ENCODE measurements at regions not wholly inside any gene's neighbourhood (a gene's known extent, or its start where the extent isn't known, plus 50 kb on each side); places are given as distances from the start of the nearest gene placed in this dataset.
"Not testable (repeated sequence)": the region's sequence is repeated elsewhere in the genome, so short reads cannot be mapped to it uniquely, and the experiment has no call there.

DNA sequence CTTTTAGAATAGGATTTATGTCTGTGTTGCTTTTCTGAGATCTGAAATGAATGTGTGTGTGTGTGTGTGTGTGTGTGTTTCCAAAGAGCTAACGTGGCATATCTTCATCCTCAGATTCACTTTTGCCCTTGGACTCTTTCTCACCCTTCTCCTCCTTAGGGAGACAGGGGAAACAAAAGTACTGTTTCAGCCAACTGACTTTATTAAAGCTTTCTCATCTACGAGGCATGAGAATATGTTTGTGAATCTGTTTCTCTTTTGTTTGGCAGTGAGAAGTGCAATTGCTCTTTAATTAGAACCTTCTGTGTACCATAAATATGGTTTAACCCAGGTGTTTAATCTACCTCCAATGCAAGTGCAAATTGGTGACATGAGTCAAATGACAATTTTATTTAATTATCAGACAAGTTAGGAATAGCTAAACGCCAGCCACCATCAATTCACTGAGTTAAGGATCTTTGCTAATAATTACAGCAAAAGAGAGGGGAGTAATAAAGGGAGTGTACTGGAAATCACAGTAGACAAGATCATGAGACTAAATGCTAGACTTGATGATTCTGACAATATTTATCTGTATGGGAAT, 186.4 kb upstream of the COL3A1 start:
- Histone ChIP-seq H3K27me3 (replicated peaks; ENCODE audit: control insufficient read depth, insufficient read depth, low read length) (no peaks in the 10 kb centered on the region), H3K9me3 (no peaks in the 10 kb centered on the region), H3K4me1 (peaks cover 15% of the 10 kb centered on the region), H3K36me3 (ENCODE audit: control insufficient read depth, insufficient read depth, low read length) (no peaks in the 10 kb centered on the region), H3K4me3 (ENCODE audit: low read depth, low read length) (no peak overlapping the region)
- POLR2A ChIA-PET = no interaction called here
- peaks cover 10% of the 10 kb centered on the region for H3K9me3 Mint-ChIP-seq (ENCODE audit: unreplicated experiment)
- H3K4me1 Mint-ChIP-seq (ENCODE audit: low read depth, unreplicated experiment) = peaks cover 28% of the 10 kb centered on the region
- TF ChIP-seq, protein P1, sequence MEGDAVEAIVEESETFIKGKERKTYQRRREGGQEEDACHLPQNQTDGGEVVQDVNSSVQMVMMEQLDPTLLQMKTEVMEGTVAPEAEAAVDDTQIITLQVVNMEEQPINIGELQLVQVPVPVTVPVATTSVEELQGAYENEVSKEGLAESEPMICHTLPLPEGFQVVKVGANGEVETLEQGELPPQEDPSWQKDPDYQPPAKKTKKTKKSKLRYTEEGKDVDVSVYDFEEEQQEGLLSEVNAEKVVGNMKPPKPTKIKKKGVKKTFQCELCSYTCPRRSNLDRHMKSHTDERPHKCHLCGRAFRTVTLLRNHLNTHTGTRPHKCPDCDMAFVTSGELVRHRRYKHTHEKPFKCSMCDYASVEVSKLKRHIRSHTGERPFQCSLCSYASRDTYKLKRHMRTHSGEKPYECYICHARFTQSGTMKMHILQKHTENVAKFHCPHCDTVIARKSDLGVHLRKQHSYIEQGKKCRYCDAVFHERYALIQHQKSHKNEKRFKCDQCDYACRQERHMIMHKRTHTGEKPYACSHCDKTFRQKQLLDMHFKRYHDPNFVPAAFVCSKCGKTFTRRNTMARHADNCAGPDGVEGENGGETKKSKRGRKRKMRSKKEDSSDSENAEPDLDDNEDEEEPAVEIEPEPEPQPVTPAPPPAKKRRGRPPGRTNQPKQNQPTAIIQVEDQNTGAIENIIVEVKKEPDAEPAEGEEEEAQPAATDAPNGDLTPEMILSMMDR (IDR thresholded peaks at IDR 0.05; ENCODE audit: insufficient read depth in 1 of 2, low read depth in 1 of 2, low read length in 1 of 2, severe bottlenecking in 1 of 2, unreplicated experiment in 1 of 2) = no peak
- no peak overlapping the region for H3K4me3 Mint-ChIP-seq (ENCODE audit: unreplicated experiment)
- intact Hi-C loops (cut with micrococcal nuclease; ENCODE audit: unreplicated experiment) = no loop called here
- CTCF ChIA-PET = no interaction called here
- H3K36me3 Mint-ChIP-seq (ENCODE audit: insufficient read depth, unreplicated experiment) = no peaks in the 10 kb centered on the region
- no TSS peak for BruUV-seq (replicated peaks)
- no peaks in the 10 kb centered on the region for H3K27me3 Mint-ChIP-seq (ENCODE audit: insufficient read depth, unreplicated experiment)
- DNase-seq = no peak
- peak overlapping the region; percentile 79 for H3K27ac Mint-ChIP-seq (ENCODE audit: unreplicated experiment)

DNA sequence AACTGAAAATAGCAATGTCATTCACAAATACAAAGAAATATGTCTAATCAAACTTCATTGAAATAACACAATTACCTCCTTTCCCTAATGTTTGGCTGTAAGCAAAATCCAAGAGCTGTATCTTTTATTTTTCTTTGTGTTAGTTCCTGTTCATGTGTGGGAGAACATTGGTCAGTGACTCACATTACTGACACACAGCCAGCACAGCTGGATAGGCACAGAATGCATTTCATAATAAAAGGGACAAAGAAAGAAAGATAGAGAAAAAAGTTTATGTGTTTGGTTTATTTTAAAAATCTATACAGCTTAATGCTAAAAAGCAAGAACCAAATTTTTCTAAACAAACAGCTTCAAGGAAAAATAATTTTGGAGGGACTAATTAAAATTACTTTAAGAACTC, 185.6 kb upstream of the COL3A1 start:
- POLR2A ChIA-PET = no interaction called here
- Mint-ChIP-seq H3K4me1 (ENCODE audit: low read depth, unreplicated experiment) (peaks cover 28% of the 10 kb centered on the region), H3K9me3 (ENCODE audit: unreplicated experiment) (peaks cover 10% of the 10 kb centered on the region), H3K27me3 (ENCODE audit: insufficient read depth, unreplicated experiment) (no peaks in the 10 kb centered on the region), H3K27ac (ENCODE audit: unreplicated experiment) (no peak overlapping the region), H3K36me3 (ENCODE audit: insufficient read depth, unreplicated experiment) (no peaks in the 10 kb centered on the region), H3K4me3 (ENCODE audit: unreplicated experiment) (no peak overlapping the region)
- no peak for DNase-seq
- Histone ChIP-seq H3K36me3 (ENCODE audit: control insufficient read depth, insufficient read depth, low read length) (no peaks in the 10 kb centered on the region), H3K27me3 (replicated peaks; ENCODE audit: control insufficient read depth, insufficient read depth, low read length) (no peaks in the 10 kb centered on the region), H3K4me1 (peaks cover 15% of the 10 kb centered on the region), H3K4me3 (ENCODE audit: low read depth, low read length) (no peak overlapping the region), H3K9me3 (no peaks in the 10 kb centered on the region)
- TF ChIP-seq, protein P1 (IDR thresholded peaks at IDR 0.05; ENCODE audit: insufficient read depth in 1 of 2, low read depth in 1 of 2, low read length in 1 of 2, severe bottlenecking in 1 of 2, unreplicated experiment in 1 of 2) = no peak
- BruUV-seq (replicated peaks) = no TSS peak
- CTCF ChIA-PET = no interaction called here
- intact Hi-C loops (cut with micrococcal nuclease; ENCODE audit: unreplicated experiment) = no loop called here

DNA sequence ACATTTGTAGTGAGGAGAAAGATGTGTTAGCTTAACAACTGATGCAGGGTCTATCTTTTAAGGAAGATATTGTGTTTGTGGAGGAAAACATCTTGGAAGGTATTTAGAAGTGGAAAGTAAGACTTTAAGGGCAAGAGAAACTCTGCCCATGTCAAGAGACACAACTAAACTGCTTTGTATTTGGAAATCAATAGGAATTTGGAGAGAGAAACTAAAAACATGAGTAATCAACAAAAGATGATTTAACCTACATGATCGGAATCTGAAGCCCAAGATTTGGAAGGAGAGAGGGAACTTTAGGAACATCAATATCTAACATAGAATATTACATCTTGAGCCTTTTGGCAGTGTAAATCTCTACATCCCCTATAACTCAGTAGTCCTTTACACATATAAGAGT, 184.2 kb upstream of the COL3A1 start:
- CTCF ChIA-PET = no interaction called here
- Histone ChIP-seq H3K4me3 (ENCODE audit: low read depth, low read length) (no peak overlapping the region), H3K9me3 (no peaks in the 10 kb centered on the region), H3K27me3 (replicated peaks; ENCODE audit: control insufficient read depth, insufficient read depth, low read length) (no peaks in the 10 kb centered on the region), H3K4me1 (0 out of 2 replicates have a peak, but pooled peaks cover 4% of the 10 kb centered on the region), H3K36me3 (ENCODE audit: control insufficient read depth, insufficient read depth, low read length) (no peaks in the 10 kb centered on the region)
- no peak for DNase-seq
- no TSS peak for BruUV-seq (replicated peaks)
- no peak overlapping the region for H3K27ac Mint-ChIP-seq (ENCODE audit: unreplicated experiment)
- H3K4me1 Mint-ChIP-seq (ENCODE audit: low read depth, unreplicated experiment) = peaks cover 23% of the 10 kb centered on the region
- no peaks in the 10 kb centered on the region for H3K27me3 Mint-ChIP-seq (ENCODE audit: insufficient read depth, unreplicated experiment)
- TF ChIP-seq, protein P1 (IDR thresholded peaks at IDR 0.05; ENCODE audit: insufficient read depth in 1 of 2, low read depth in 1 of 2, low read length in 1 of 2, severe bottlenecking in 1 of 2, unreplicated experiment in 1 of 2) = no peak
- peaks cover 10% of the 10 kb centered on the region for H3K9me3 Mint-ChIP-seq (ENCODE audit: unreplicated experiment)
- no peak overlapping the region for H3K4me3 Mint-ChIP-seq (ENCODE audit: unreplicated experiment)
- intact Hi-C loops (cut with micrococcal nuclease; ENCODE audit: unreplicated experiment) = no loop called here
- H3K36me3 Mint-ChIP-seq (ENCODE audit: insufficient read depth, unreplicated experiment) = no peaks in the 10 kb centered on the region
- POLR2A ChIA-PET = no interaction called here

DNA sequence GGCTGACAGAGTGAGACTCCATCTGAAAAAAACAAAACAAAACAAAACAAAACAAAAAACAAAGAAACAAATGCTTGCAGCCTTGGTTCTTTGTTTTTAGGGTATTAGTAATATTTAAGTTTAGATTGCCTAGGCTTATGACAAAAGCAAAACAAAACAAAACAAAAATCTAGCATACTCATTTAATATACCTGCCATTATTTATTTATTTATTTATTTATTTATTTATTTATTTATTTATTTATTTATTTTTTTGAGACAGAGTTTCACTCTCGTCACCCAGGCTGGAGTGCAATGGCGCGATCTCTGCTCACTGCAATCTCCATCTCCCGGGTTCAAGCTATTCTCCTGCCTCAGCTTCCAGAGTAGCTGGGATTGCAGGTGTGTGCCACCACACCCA, 179.7 kb upstream of the COL3A1 start:
- H3K4me3 ChIP-seq (ENCODE audit: low read depth, low read length); H3K36me3 ChIP-seq (ENCODE audit: control insufficient read depth, insufficient read depth, low read length); H3K4me1 ChIP-seq; H3K27ac Mint-ChIP-seq (ENCODE audit: unreplicated experiment); DNase-seq; H3K9me3 Mint-ChIP-seq (ENCODE audit: unreplicated experiment); H3K4me3 Mint-ChIP-seq (ENCODE audit: unreplicated experiment); H3K36me3 Mint-ChIP-seq (ENCODE audit: insufficient read depth, unreplicated experiment); POLR2A ChIA-PET; H3K27me3 Mint-ChIP-seq (ENCODE audit: insufficient read depth, unreplicated experiment); H3K4me1 Mint-ChIP-seq (ENCODE audit: low read depth, unreplicated experiment); BruUV-seq (replicated peaks); H3K9me3 ChIP-seq; H3K27me3 ChIP-seq (replicated peaks; ENCODE audit: control insufficient read depth, insufficient read depth, low read length); intact Hi-C loops (cut with micrococcal nuclease; ENCODE audit: unreplicated experiment); CTCF ChIA-PET: not testable (repeated sequence)

Measured in Caco-2 (cell line).